MCF 10A (cell line): ENCODE measurements at regions not wholly inside any gene's neighbourhood (a gene's known extent, or its start where the extent isn't known, plus 50 kb on each side); places are given as distances from the start of the nearest gene placed in this dataset.
A peak's percentile ranks its signal among the peaks of the same experiment; 100 is the strongest.

Source experiments
- BruUV-seq: library from RNA; stranded (reverse); fragments of 400-500 nt; replicated peaks from 2 replicates; lab custom pipeline; 2021; lab: Mats Ljungman, UMichigan
- CTCF ChIA-PET: fragments of 300-600 bp; sonication (Branson Sonifier 250); formaldehyde crosslinking; extraction: SDS; loops from one replicate; lab custom pipeline; 2021; ENCODE audit warnings: antibody characterized with exemption, inconsistent platforms; lab: Yijun Ruan, JAX
- POLR2A ChIA-PET: fragments of 300-600, 350-650 bp; sonication (Branson Sonifier 250); formaldehyde crosslinking; extraction: SDS; loops from one replicate; lab custom pipeline; 2020; ENCODE audit warnings: antibody characterized with exemption, inconsistent platforms; lab: Yijun Ruan, JAX
- DNase-seq: peaks from one replicate; pipeline ENCODE4 v3.0.0-alpha.2; 2018; ENCODE audit not compliant: unreplicated experiment
- H3K27ac Mint-ChIP-seq: one replicate; pipeline ENCODE4 v1.8.0; 2022; ENCODE audit warnings: mild to moderate bottlenecking, low read depth, mixed read lengths; ENCODE audit not compliant: unreplicated experiment
- H3K27me3 Mint-ChIP-seq: one replicate; pipeline ENCODE4 v1.8.0; 2022; ENCODE audit warnings: mixed read lengths; ENCODE audit not compliant: insufficient read depth, unreplicated experiment
- H3K36me3 Mint-ChIP-seq: one replicate; pipeline ENCODE4 v1.8.0; 2022; ENCODE audit warnings: mild to moderate bottlenecking, moderate library complexity, mixed read lengths; ENCODE audit not compliant: insufficient read depth, unreplicated experiment
- H3K4me1 Mint-ChIP-seq: one replicate; pipeline ENCODE4 v1.8.0; 2022; ENCODE audit warnings: mixed read lengths; ENCODE audit not compliant: insufficient read depth, unreplicated experiment
- H3K4me3 Mint-ChIP-seq: one replicate; pipeline ENCODE4 v1.8.0; 2022; ENCODE audit warnings: mild to moderate bottlenecking, moderate library complexity, mixed read lengths; ENCODE audit not compliant: unreplicated experiment
- H3K9me3 Mint-ChIP-seq: one replicate; pipeline ENCODE4 v1.8.0; 2022; ENCODE audit warnings: mixed read lengths; ENCODE audit not compliant: unreplicated experiment
- intact Hi-C: fragments of 100-400 bp; cut with micrococcal nuclease; formaldehyde crosslinking; loops from 2 replicates; pipeline ENCODE4 v1.14.1; 2022
- TF ChIP-seq, protein P1 (sequence below): fragments of 200-600 bp; IDR thresholded peaks from one replicate; pipeline ENCODE4 v1.8.0; 2022; ENCODE audit warnings: antibody characterized with exemption, mild to moderate bottlenecking; ENCODE audit not compliant: unreplicated experiment

DNA sequence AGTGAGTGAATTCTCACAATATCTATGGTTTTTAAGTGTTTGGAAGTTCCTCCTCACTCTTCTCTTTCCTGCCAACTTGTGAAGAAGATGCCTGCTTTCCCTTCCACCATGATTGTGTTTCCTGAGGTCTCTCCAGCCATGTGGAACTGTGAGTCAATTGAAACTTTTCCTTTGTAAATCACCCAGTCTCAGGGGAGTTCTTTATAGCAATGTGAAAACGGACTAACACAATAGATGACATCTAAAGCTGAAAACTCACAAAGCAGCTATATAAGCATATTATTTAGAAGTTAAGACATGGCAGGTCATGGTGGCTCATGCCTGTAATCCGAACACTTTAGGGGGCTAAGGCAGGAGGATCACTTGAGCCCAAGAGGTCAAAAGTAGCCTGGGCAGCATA lies 130.2 kb downstream of the ARRDC3 start:
- Mint-ChIP-seq H3K4me1 (no peaks in the 10 kb centered on the region), H3K9me3 (peaks cover 5% of the 10 kb centered on the region), H3K27me3 (no peaks in the 10 kb centered on the region), H3K27ac (no peak overlapping the region), H3K4me3 (no peak overlapping the region), H3K36me3 (no peaks in the 10 kb centered on the region)
- intact Hi-C loops: no loop called here
- TF ChIP-seq, protein P1, sequence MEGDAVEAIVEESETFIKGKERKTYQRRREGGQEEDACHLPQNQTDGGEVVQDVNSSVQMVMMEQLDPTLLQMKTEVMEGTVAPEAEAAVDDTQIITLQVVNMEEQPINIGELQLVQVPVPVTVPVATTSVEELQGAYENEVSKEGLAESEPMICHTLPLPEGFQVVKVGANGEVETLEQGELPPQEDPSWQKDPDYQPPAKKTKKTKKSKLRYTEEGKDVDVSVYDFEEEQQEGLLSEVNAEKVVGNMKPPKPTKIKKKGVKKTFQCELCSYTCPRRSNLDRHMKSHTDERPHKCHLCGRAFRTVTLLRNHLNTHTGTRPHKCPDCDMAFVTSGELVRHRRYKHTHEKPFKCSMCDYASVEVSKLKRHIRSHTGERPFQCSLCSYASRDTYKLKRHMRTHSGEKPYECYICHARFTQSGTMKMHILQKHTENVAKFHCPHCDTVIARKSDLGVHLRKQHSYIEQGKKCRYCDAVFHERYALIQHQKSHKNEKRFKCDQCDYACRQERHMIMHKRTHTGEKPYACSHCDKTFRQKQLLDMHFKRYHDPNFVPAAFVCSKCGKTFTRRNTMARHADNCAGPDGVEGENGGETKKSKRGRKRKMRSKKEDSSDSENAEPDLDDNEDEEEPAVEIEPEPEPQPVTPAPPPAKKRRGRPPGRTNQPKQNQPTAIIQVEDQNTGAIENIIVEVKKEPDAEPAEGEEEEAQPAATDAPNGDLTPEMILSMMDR: no peak
- BruUV-seq: no TSS peak
- CTCF ChIA-PET: no interaction called here
- POLR2A ChIA-PET: no interaction called here
- no peak for DNase-seq

DNA sequence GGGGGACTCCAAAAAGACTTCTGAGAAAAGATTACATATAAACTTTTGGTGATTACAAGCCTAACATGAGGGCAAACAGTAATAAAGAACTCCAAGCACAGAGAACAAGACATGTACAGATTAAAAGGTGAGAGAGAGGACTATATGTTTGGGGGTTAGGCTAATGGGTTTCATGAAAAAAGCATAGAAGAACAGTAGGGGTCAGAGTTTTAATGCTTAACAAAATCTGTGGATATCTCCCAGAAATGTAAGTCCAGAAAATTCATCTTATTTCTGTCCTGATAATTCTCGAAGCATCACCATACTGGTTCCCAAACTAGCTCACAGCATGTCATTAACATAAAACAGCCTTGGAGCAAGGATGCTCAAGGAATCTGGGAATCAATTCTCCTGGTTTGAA lies 137.2 kb downstream of the ARRDC3 start:
- ChIA-PET CTCF (interaction anchor here (0.9 kb wide), 1 partner anchor 174 kb away, joined by 3 read pairs; no protein-coding TSS in a partner anchor), POLR2A (interaction anchor here (0.9 kb wide), 2 partner anchors 35 to 137 kb away, joined by 3 read pairs; partner anchors contain the start of gene ARRDC3)
- no peaks in the 10 kb centered on the region for H3K4me1 Mint-ChIP-seq
- H3K27ac Mint-ChIP-seq: no peak overlapping the region
- intact Hi-C loops: loop anchor here (1.0 kb wide), 1 partner anchor 138 kb away; no protein-coding TSS in a partner anchor
- no TSS peak for BruUV-seq
- no peaks in the 10 kb centered on the region for H3K27me3 Mint-ChIP-seq
- TF ChIP-seq, protein P1: no peak
- no peak overlapping the region for H3K4me3 Mint-ChIP-seq
- no peaks in the 10 kb centered on the region for H3K36me3 Mint-ChIP-seq
- peak; percentile 2 for DNase-seq
- peaks cover 15% of the 10 kb centered on the region for H3K9me3 Mint-ChIP-seq

DNA sequence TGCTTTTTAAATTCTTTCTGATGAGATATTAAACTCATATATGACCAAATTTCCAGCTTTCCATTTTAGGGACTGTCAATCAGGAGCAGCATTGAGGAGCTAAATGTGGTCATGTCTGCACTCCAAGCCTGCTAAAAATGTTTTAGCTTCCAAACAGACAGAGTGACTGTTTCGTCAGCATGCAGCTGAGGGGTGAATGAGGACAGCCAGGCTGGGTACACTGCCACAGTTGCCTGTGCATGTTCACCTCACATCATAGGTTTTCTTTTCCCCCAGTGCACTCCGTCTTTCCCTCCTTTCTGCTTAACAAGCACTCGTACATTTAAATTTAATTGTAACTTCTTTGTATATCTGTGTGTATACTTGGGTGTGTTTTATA lies 138.1 kb downstream of the ARRDC3 start:
- intact Hi-C loops: no loop called here
- Mint-ChIP-seq H3K27me3 (no peaks in the 10 kb centered on the region), H3K4me1 (no peaks in the 10 kb centered on the region), H3K9me3 (peaks cover 13% of the 10 kb centered on the region), H3K4me3 (no peak overlapping the region), H3K36me3 (no peaks in the 10 kb centered on the region), H3K27ac (no peak overlapping the region)
- DNase-seq: no peak
- no TSS peak for BruUV-seq
- TF ChIP-seq, protein P1: no peak
- CTCF ChIA-PET: interaction anchor here (0.6 to 1.0 kb wide), 4 partner anchors 19 to 175 kb away, joined by 3 read pairs; partner anchors contain the start of gene ARRDC3
- POLR2A ChIA-PET: interaction anchor here (0.6 to 1.2 kb wide), 4 partner anchors 10 to 136 kb away, joined by 3 to 4 read pairs (median 4); no protein-coding TSS in a partner anchor

DNA sequence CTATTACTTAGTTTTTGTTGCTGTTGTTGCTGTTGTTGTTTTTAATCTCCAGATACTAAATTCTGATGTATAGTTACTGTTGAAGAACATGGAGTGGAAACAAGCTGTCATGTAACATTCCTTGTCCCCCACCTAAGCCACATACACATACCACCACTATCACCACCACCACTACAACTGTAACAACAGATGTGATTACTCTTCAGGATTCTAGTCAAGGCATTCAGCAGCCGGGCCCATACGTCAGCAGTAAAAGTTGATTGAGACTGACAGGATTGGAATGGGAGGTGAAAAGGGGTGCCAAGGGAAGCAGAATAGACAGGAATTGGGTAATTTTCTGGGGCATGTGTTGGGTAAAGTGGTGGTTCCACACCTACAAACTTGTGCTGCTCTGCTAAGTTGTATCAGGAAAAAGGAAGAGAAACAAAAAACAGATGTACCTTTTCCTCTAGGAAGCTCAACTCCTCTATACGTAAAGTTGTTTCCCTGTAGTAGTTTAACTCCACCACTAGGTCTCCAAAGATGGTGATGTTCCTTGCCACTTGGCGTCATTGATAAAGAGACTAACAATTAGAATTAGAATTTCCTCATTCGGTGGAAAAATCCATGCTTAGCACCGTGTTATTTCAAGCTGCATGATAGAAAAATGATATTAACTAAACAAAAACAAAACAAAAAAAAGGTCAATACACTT lies 138.6 kb downstream of the ARRDC3 start:
- intact Hi-C loops: no loop called here
- Mint-ChIP-seq H3K27me3 (no peaks in the 10 kb centered on the region), H3K4me1 (no peaks in the 10 kb centered on the region), H3K27ac (no peak overlapping the region), H3K4me3 (no peak overlapping the region), H3K36me3 (no peaks in the 10 kb centered on the region), H3K9me3 (peaks cover 10% of the 10 kb centered on the region)
- no TSS peak for BruUV-seq
- TF ChIP-seq, protein P1: no peak
- ChIA-PET CTCF (interaction anchor here (0.5 to 1.1 kb wide), 5 partner anchors 11 to 382 kb away, joined by 3 read pairs; partner anchors contain the start of gene ARRDC3), POLR2A (interaction anchor here (0.6 to 1.2 kb wide), 5 partner anchors 9 to 136 kb away, joined by 3 to 4 read pairs (median 3); no protein-coding TSS in a partner anchor)
- DNase-seq: no peak
